ENCODE measurements at regions not wholly inside any gene's neighbourhood (a gene's known extent, or its start where the extent isn't known, plus 50 kb on each side); places are given as distances from the start of the nearest gene placed in this dataset.
"Not testable (repeated sequence)": the region's sequence is repeated elsewhere in the genome, so short reads cannot be mapped to it uniquely, and the experiment has no call there.

- DNase-seq (ENCODE audit: low spot score) = no peak
These were observed 141.4 kb downstream of the KCNRG start for GRCh38 chr13:50156561-50157127.

- no peak for DNase-seq (ENCODE audit: low spot score)
These were observed 143.3 kb downstream of the KCNRG start for GRCh38 chr13:50158385-50159165.

- no peak for DNase-seq (ENCODE audit: low spot score)
These were observed 144.4 kb downstream of the KCNRG start for GRCh38 chr13:50159607-50160006.

- DNase-seq (ENCODE audit: low spot score) = no peak
These were observed 145.8 kb downstream of the KCNRG start for GRCh38 chr13:50161052-50161451.

GRCh38 chr13:50162001-50162400, 146.8 kb downstream of the KCNRG start:
- no peak for DNase-seq (ENCODE audit: low spot score)

GRCh38 chr13:50162567-50162966, 147.3 kb downstream of the KCNRG start:
- no peak for DNase-seq (ENCODE audit: low spot score)

- no peak for DNase-seq (ENCODE audit: low spot score)
These were observed 152.1 kb downstream of the KCNRG start for GRCh38 chr13:50167224-50167947.

- no peak for DNase-seq (ENCODE audit: low spot score)
These were observed 152.7 kb downstream of the KCNRG start for GRCh38 chr13:50167967-50168366.

GRCh38 chr13:50168786-50169185, 153.5 kb downstream of the KCNRG start:
- no peak for DNase-seq (ENCODE audit: low spot score)

GRCh38 chr13:50170447-50171037, 155.3 kb downstream of the KCNRG start:
- no peak for DNase-seq (ENCODE audit: low spot score)

GRCh38 chr13:50171590-50172282, 156.5 kb downstream of the KCNRG start:
- no peak for DNase-seq (ENCODE audit: low spot score)

- not testable (repeated sequence) for DNase-seq (ENCODE audit: low spot score)
These were observed 157.8 kb downstream of the KCNRG start for GRCh38 chr13:50173045-50173444.

GRCh38 chr13:50174630-50175029, 159.4 kb downstream of the KCNRG start:
- no peak for DNase-seq (ENCODE audit: low spot score)

- DNase-seq (ENCODE audit: low spot score) = no peak
These were observed 164.7 kb downstream of the KCNRG start for GRCh38 chr13:50179977-50180376.

- not testable (repeated sequence) for DNase-seq (ENCODE audit: low spot score)
These were observed 170.8 kb downstream of the KCNRG start for GRCh38 chr13:50185769-50186763.

GRCh38 chr13:50187352-50188029, 172.2 kb downstream of the KCNRG start:
- no peak for DNase-seq (ENCODE audit: low spot score)

- no peak for DNase-seq (ENCODE audit: low spot score)
These were observed 173.5 kb downstream of the KCNRG start for GRCh38 chr13:50188696-50189095.

- no peak for DNase-seq (ENCODE audit: low spot score)
These were observed 174.2 kb downstream of the KCNRG start for GRCh38 chr13:50189450-50189849.

GRCh38 chr13:50191004-50191403, 175.8 kb downstream of the KCNRG start:
- DNase-seq (ENCODE audit: low spot score) = no peak

- DNase-seq (ENCODE audit: low spot score) = no peak
These were observed 177.1 kb downstream of the KCNRG start for GRCh38 chr13:50192272-50192813.
